22Rv1 (cell line): ENCODE measurements at regions not wholly inside any gene's neighbourhood (a gene's known extent, or its start where the extent isn't known, plus 50 kb on each side); places are given as distances from the start of the nearest gene placed in this dataset.

Experiments
- ZFX ChIP-seq: fragments of 450-650 bp; IDR thresholded peaks from 2 replicates; pipeline ENCODE4 v1.6.1; 2017; ENCODE audit warnings: antibody characterized with exemption, borderline replicate concordance
- TF ChIP-seq, protein P1 (sequence below): fragments of 450-650 bp; IDR thresholded peaks from 2 replicates; pipeline ENCODE4 v1.5.1; 2017; ENCODE audit warnings: mild to moderate bottlenecking

- TF ChIP-seq, protein P1, sequence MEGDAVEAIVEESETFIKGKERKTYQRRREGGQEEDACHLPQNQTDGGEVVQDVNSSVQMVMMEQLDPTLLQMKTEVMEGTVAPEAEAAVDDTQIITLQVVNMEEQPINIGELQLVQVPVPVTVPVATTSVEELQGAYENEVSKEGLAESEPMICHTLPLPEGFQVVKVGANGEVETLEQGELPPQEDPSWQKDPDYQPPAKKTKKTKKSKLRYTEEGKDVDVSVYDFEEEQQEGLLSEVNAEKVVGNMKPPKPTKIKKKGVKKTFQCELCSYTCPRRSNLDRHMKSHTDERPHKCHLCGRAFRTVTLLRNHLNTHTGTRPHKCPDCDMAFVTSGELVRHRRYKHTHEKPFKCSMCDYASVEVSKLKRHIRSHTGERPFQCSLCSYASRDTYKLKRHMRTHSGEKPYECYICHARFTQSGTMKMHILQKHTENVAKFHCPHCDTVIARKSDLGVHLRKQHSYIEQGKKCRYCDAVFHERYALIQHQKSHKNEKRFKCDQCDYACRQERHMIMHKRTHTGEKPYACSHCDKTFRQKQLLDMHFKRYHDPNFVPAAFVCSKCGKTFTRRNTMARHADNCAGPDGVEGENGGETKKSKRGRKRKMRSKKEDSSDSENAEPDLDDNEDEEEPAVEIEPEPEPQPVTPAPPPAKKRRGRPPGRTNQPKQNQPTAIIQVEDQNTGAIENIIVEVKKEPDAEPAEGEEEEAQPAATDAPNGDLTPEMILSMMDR, result no peak
- TF ChIP-seq ZFX, result no peak
These were observed 105.5 kb upstream of the TARDBP start for GRCh38 chr1:10906866-10907519.
